Adrenal gland (tissue), 9 donors: ENCODE measurements at regions not wholly inside any gene's neighbourhood (a gene's known extent, or its start where the extent isn't known, plus 50 kb on each side); places are given as distances from the start of the nearest gene placed in this dataset.

Source experiments
- DNase-seq, 7 donors: peaks; one replicate each; pipeline ENCODE4 v3.0.0-alpha.2; 2019 to 2020
- H3K27ac ChIP-seq, 5 donors: fragments of 200-600 bp; sonication (generic) in 4 of 5; 1 replicate in 3 of 5; 2 replicates in 2 of 5; pipeline versions ENCODE4 v1.5.1 to v1.8.0; 2016 to 2020; ENCODE audit warnings: mild to moderate bottlenecking in 1 of 5
- H3K27me3 ChIP-seq: fragments of 200-600 bp; 2 replicates; pipeline ENCODE4 v1.8.0; 2021
- H3K36me3 ChIP-seq, 2 donors: fragments of 200-600 bp; replicated peaks in 1 of 2; 1 replicate in 1 of 2; 2 replicates in 1 of 2; pipeline versions ENCODE4 v1.5.1 to v1.8.0; 2018 to 2022
- H3K4me1 ChIP-seq, 2 donors: fragments of 200-600 bp; replicated peaks in 1 of 2; 1 replicate in 1 of 2; 2 replicates in 1 of 2; pipeline versions ENCODE4 v1.5.1 to v1.8.0; 2018 to 2021
- H3K4me3 ChIP-seq, 4 donors: fragments of 200-600 bp; sonication (generic) in 3 of 4; one replicate each; pipeline ENCODE4 v1.5.1; 2016 to 2018
- H3K9me3 ChIP-seq, 3 donors: fragments of 200-600 bp; sonication (generic) in 1 of 3; replicated peaks in 1 of 3; 1 replicate in 2 of 3; 2 replicates in 1 of 3; pipeline versions ENCODE4 v1.5.1 to v1.8.0; 2016 to 2021
- CTCF ChIP-seq, 6 experiments: fragments of 450-650 bp in 4 of 6; fragments of 200-600 bp in 2 of 6; sonication (generic) in 1 of 6; IDR thresholded peaks; 1 replicate in 5 of 6; 2 replicates in 1 of 6; pipeline versions ENCODE4 v1.5.1 to v1.8.0; 2016 to 2021; ENCODE audit warnings: antibody characterized with exemption in 6 of 6, mild to moderate bottlenecking in 2 of 6, moderate library complexity in 1 of 6
- POLR2A ChIP-seq, 2 donors: fragments of 450-650 bp; IDR thresholded peaks; one replicate each; pipeline ENCODE4 v1.6.1; 2017; ENCODE audit warnings: antibody characterized with exemption in 2 of 2, mild to moderate bottlenecking in 2 of 2, moderate library complexity in 1 of 2
- WGBS, 4 donors: extraction: QIAGEN DNeasy Blood & Tissue Kit in 2 of 4; methylation state at CpG; one replicate each; pipeline versions ENCODE4 v1.1.5 to v1.1.7; 2013 to 2017; 5-methylcytosine and 5-hydroxymethylcytosine counted together
- intact Hi-C, 2 donors: fragments of 100-400 bp; cut with DNase I; formaldehyde crosslinking; loops; one replicate each; pipeline versions ENCODE4 v1.14.1 to v1.15.0; 2022 to 2023
- donor health status: healthy with polysubstance abuse.
- donor health status: Bipolar disorder and iron deficiency.
- donor health status: DM: yes; HTN: yes; CAD: no.
- donor health status: DM: no; HTN: no; CAD: no.
- donor health status: DM: no; HTN: no; CAD: no.

- Histone ChIP-seq H3K9me3 (no peaks in the 10 kb centered on the region), H3K4me1 (no peaks in the 10 kb centered on the region), H3K27me3 (no peaks in the 10 kb centered on the region), H3K27ac (no peak overlapping the region), H3K36me3 (no peaks in the 10 kb centered on the region), H3K4me3 (no peak overlapping the region)
- DNase-seq = no peak
- 85 to 88% (median 87%) methylated on average over 8 of the region's 8 CpGs for WGBS, 4 donors
- no peak for TF ChIP-seq POLR2A (IDR thresholded peaks at IDR 0.05)
- no peak for TF ChIP-seq CTCF (IDR thresholded peaks at IDR 0.05)
- intact Hi-C loops = no loop called here
Measured at GRCh38 chr3:189109145-189109544, 62.6 kb upstream of the TPRG1 start.

GRCh38 chr3:189117087-189117486 lies 54.7 kb upstream of the TPRG1 start:
- no peak for DNase-seq
- no peak overlapping the region for H3K4me3 ChIP-seq
- H3K36me3 ChIP-seq = no peaks in the 10 kb centered on the region
- H3K27ac ChIP-seq = no peak overlapping the region
- no peaks in the 10 kb centered on the region for H3K27me3 ChIP-seq
- intact Hi-C loops = no loop called here
- WGBS, 4 donors = 79 to 100% (median 99%) methylated on average over 1 of the region's 1 CpG
- no peak for TF ChIP-seq POLR2A (IDR thresholded peaks at IDR 0.05)
- TF ChIP-seq CTCF (IDR thresholded peaks at IDR 0.05) = no peak
- peaks cover 4 to 7% of the 10 kb centered on the region in 2 donors for H3K4me1 ChIP-seq
- no peaks in the 10 kb centered on the region for H3K9me3 ChIP-seq

- DNase-seq = no peak
- 60 to 70% (median 66%) methylated on average over 1 of the region's 1 CpG for WGBS, 4 donors
- H3K36me3 ChIP-seq = no peaks in the 10 kb centered on the region
- no peak for TF ChIP-seq POLR2A (IDR thresholded peaks at IDR 0.05)
- no peak for TF ChIP-seq CTCF (IDR thresholded peaks at IDR 0.05)
- no peak overlapping the region for H3K27ac ChIP-seq
- H3K27me3 ChIP-seq = no peaks in the 10 kb centered on the region
- H3K9me3 ChIP-seq = no peaks in the 10 kb centered on the region
- intact Hi-C loops = no loop called here
- no peak overlapping the region for H3K4me3 ChIP-seq
- peaks cover 12 to 26% of the 10 kb centered on the region in 2 donors for H3K4me1 ChIP-seq
Measured at GRCh38 chr3:189118896-189119295, 52.9 kb upstream of the TPRG1 start.

- no peaks in the 10 kb centered on the region for H3K9me3 ChIP-seq
- no peak for DNase-seq
- WGBS, 4 donors = 95 to 98% (median 96%) methylated on average over 3 of the region's 3 CpGs
- intact Hi-C loops = no loop called here
- H3K36me3 ChIP-seq = no peaks in the 10 kb centered on the region
- H3K4me3 ChIP-seq = no peak overlapping the region
- TF ChIP-seq POLR2A (IDR thresholded peaks at IDR 0.05) (no peak), CTCF (IDR thresholded peaks at IDR 0.05) (no peak)
- H3K27ac ChIP-seq = no peak overlapping the region
- no peaks in the 10 kb centered on the region for H3K27me3 ChIP-seq
- peaks cover 16 to 36% of the 10 kb centered on the region in 2 donors for H3K4me1 ChIP-seq
Measured at GRCh38 chr3:189119950-189120349, 51.8 kb upstream of the TPRG1 start.
